GM19324 (cell line): ENCODE measurements at regions not wholly inside any gene's neighbourhood (a gene's known extent, or its start where the extent isn't known, plus 50 kb on each side); places are given as distances from the start of the nearest gene placed in this dataset.

Experiments
- ATAC-seq: cut with Tn5 transposase; IDR thresholded peaks from one replicate; pipeline ENCODE4 v1.9.1; 2021; ENCODE audit warnings: mild to moderate bottlenecking, moderate library complexity; ENCODE audit not compliant: unreplicated experiment, low FRiP score

DNA sequence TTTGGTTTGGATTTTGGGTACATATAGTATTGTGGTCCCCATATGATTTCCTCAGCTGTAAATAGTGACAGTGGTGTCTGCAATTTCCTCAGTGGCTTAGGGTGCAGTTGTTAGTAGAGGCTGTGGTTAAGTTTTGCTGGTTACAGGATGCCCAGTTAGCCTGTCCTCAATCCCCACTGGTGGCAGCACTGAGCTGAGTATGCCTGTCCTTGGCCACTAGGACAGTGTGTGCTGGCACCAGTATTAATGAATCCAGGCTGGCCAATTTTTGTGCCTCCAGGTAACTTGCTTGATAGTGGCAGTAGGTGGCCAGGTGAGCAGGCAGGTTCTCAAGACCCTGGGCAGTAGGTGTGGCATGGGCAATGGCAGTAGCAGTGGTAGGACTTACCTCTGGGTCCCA lies 973.1 kb downstream of the TMEM182 start:
- ATAC-seq: no peak

- ATAC-seq: no peak
Measured at GRCh38 chr2:103738108-103738507, 976.3 kb downstream of the TMEM182 start.

GRCh38 chr2:103738606-103739005 lies 976.8 kb downstream of the TMEM182 start:
- no peak for ATAC-seq

- no peak for ATAC-seq
Measured at GRCh38 chr2:103739186-103739585, 977.4 kb downstream of the TMEM182 start.

- no peak for ATAC-seq
Measured at GRCh38 chr2:103739921-103740320, 978.1 kb downstream of the TMEM182 start.

GRCh38 chr2:103740631-103741030 lies 978.8 kb downstream of the TMEM182 start:
- ATAC-seq: no peak

GRCh38 chr2:103743195-103743594 lies 981.4 kb downstream of the TMEM182 start:
- ATAC-seq: no peak

GRCh38 chr2:103754530-103754929 lies 992.7 kb downstream of the TMEM182 start:
- no peak for ATAC-seq

GRCh38 chr2:103773884-103774283 lies 1012.1 kb downstream of the TMEM182 start:
- ATAC-seq: no peak

GRCh38 chr2:103780088-103780702 lies 1018.4 kb downstream of the TMEM182 start:
- no peak for ATAC-seq

DNA sequence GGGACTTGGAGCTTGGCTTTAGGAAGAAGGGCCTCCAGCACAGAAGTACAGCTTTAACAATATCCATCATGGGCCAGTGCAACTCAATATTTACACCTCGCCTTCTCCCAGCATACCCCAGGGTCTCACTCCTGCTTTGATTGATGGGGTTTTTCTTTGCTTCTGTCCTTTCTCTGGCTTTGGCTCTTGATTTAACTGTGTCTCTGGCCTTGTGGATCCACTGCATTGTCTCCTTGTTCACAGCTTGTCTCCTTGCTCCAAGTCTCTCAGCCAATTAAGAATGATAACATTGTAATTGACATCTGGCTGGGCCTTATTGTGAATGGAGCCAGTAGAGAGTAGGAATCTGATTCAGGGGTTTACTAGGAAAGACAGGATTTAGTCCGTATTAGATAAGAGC lies 1019.5 kb downstream of the TMEM182 start:
- ATAC-seq: no peak

DNA sequence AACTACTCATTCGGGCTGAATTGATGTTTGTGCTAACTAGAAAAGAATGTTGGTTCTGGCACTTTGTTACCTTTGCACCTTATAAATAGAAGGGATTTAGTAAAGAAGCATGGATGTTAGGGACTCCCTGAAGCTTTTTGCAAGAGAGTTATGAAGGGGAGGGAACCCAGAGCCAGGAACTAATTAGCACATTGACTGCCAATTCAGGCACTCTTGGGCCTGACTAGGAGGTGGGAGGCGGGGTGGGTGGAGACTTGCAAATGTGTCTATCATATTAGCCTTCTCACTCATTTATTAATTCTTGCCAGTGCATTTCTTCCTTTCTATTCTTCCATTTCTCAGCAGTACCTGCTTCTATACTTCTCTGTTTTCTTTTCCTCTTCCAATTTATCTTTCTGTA lies 1022.4 kb downstream of the TMEM182 start:
- ATAC-seq: no peak

GRCh38 chr2:103785432-103785831 lies 1023.6 kb downstream of the TMEM182 start:
- no peak for ATAC-seq

DNA sequence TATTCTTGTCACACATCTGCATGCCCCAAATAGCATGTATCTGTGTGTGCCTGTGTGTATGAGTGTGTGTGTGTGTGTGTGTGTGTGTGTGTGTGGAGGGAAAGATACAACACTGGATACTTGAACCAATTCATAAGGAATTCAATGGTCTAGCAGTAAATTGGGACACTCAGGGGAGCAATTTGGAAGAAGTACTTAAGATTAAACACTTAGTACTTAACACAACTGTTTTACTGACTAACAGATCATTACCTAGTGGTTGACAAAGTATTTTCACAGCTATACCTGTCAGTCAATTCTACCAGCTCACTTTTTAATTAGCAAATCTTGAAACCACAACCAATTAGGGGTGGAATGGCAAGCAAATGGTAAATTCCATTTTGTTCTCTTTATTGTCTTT lies 1024.1 kb downstream of the TMEM182 start:
- no peak for ATAC-seq

GRCh38 chr2:103788389-103788788 lies 1026.6 kb downstream of the TMEM182 start:
- ATAC-seq: no peak

DNA sequence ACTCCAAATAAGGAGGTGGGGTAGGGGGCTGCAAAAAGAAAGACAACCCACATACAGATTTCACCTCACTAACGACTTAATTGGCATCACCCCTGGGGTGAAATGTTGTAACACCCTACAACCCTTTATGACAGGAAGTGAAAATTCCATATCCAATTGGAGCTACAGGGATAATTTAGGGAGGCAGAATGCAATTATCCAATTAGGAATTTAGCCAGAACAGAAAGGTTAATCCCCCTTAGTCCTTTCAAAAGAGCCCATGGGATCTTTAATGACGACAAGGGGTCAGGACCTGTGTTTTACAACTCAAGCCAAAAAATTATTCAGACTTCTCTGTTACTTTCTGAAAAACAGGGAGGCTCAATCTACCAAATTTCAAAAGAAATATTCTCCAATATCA lies 1027.1 kb downstream of the TMEM182 start:
- ATAC-seq: no peak

DNA sequence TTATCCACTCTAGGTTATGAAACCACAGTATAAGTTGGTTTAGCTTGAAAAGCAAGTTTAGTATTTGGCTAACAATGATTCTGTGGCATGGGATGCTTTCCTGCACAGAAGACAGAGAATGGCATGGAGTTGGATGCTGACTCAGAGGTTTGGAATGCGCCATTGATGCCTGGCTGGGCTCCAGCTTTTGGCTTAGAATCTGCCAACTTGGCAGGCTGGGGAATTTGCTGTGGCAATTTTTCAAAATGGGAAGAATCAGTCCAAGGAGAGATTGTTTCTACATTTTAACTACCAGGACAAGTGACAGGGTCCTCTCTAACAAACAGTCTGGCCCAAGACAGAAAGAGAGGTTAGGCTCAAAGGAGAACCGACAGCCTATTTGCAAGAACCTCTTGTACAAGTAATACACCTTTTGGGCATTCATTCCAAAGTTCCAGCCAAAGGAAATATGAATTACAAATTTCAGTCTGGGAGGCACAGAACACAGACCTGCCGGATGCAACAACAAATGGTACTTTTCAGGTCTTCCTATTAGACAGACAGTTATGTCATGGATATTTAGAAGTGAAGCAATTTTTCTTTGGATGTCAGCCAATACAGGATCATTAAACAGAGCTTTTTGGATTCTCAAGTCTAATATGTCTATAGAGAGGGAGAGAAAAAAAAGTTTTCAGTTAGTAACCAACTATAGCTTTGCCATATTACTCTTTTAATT lies 1027.7 kb downstream of the TMEM182 start:
- no peak for ATAC-seq

DNA sequence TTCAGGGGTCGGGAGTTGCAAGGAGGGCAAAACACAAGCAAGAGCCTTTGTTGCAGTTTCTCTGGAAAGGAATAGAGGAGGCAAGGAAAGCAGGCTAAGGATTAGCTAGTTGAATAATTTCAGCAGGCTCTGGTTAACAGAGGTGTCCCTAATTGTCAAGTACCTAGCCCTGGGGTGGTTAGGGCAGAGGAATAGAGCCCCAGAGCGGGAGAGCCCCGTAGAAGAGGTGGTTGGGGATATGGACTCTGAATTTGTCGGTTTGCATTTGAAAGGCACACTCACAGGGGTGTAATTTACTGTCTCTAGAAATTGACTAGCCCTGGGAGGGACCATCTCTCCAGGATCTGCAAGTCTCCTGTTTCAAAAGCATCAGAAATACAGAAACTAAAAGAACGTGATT lies 1030.2 kb downstream of the TMEM182 start:
- ATAC-seq: no peak

DNA sequence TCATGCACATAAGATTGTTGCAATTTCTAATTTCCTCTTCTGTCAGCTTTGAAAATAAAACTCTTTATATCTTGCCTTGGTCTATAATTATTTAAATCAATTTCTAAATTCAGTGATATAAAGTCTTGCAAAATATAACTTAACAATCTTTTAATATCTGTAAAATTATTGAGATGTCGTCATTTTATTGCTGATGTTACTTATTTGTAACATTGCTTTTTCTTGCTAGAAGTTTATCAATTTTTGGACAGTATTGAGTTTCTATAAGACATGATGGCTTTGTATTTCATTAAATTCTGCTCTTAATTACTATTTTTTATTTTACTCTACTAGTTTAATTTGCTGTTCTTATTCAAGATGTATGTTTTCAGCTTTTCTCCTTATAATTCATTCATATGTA lies 1036.5 kb downstream of the TMEM182 start:
- ATAC-seq: no peak

GRCh38 chr2:103804013-103804412 lies 1042.2 kb downstream of the TMEM182 start:
- ATAC-seq: no peak

- no peak for ATAC-seq
Measured at GRCh38 chr2:103805746-103806145, 1043.9 kb downstream of the TMEM182 start.

- ATAC-seq: no peak
Measured at GRCh38 chr2:103808814-103809213, 1045.1 kb upstream of the POU3F3 start.
